NCI-H510A (cell line): ENCODE measurements at regions not wholly inside any gene's neighbourhood (a gene's known extent, or its start where the extent isn't known, plus 50 kb on each side); places are given as distances from the start of the nearest gene placed in this dataset.
"Not testable (repeated sequence)": the region's sequence is repeated elsewhere in the genome, so short reads cannot be mapped to it uniquely, and the experiment has no call there.

Source experiments
- DNase-seq: peaks from one replicate; lab custom pipeline; 2025; lab: John Stamatoyannopoulos, UW

- DNase-seq: no peak
Observed at GRCh38 chr19:29054886-29055675, 157.9 kb downstream of the UQCRFS1 start.

GRCh38 chr19:29048873-29049272 is 164.1 kb downstream of the UQCRFS1 start:
- no peak for DNase-seq

- no peak for DNase-seq
Observed at GRCh38 chr19:29045679-29046254, 167.2 kb downstream of the UQCRFS1 start.

- DNase-seq: no peak
Observed at GRCh38 chr19:29044037-29044436, 168.9 kb downstream of the UQCRFS1 start.

GRCh38 chr19:29042450-29042849 is 170.5 kb downstream of the UQCRFS1 start:
- DNase-seq: no peak

- no peak for DNase-seq
Observed at GRCh38 chr19:29040951-29041350, 172.0 kb downstream of the UQCRFS1 start.

GRCh38 chr19:29040292-29040691 is 172.7 kb downstream of the UQCRFS1 start:
- DNase-seq: no peak

- not testable (repeated sequence) for DNase-seq
Observed at GRCh38 chr19:29039036-29039435, 173.9 kb downstream of the UQCRFS1 start.

- no peak for DNase-seq
Observed at GRCh38 chr19:29031216-29031615, 181.7 kb downstream of the UQCRFS1 start.

GRCh38 chr19:29029268-29029958 is 183.5 kb downstream of the UQCRFS1 start:
- DNase-seq: no peak

GRCh38 chr19:29022599-29022998 is 190.4 kb downstream of the UQCRFS1 start:
- DNase-seq: no peak

GRCh38 chr19:29022165-29022564 is 190.8 kb downstream of the UQCRFS1 start:
- DNase-seq: no peak

- DNase-seq: no peak
Observed at GRCh38 chr19:29021232-29021916, 191.6 kb downstream of the UQCRFS1 start.

GRCh38 chr19:29019403-29019802 is 193.5 kb downstream of the UQCRFS1 start:
- DNase-seq: no peak

GRCh38 chr19:29018542-29018941 is 194.4 kb downstream of the UQCRFS1 start:
- no peak for DNase-seq

- DNase-seq: no peak
Observed at GRCh38 chr19:29017788-29018187, 195.2 kb downstream of the UQCRFS1 start.

GRCh38 chr19:29016926-29017760 is 195.8 kb downstream of the UQCRFS1 start:
- no peak for DNase-seq

- no peak for DNase-seq
Observed at GRCh38 chr19:29016353-29016752, 196.6 kb downstream of the UQCRFS1 start.

GRCh38 chr19:29015569-29015968 is 197.4 kb downstream of the UQCRFS1 start:
- DNase-seq: no peak

GRCh38 chr19:29014857-29015436 is 198.0 kb downstream of the UQCRFS1 start:
- DNase-seq: no peak

GRCh38 chr19:29013988-29014387 is 199.0 kb downstream of the UQCRFS1 start:
- DNase-seq: no peak
